H9 (cell line): ENCODE measurements at regions not wholly inside any gene's neighbourhood (a gene's known extent, or its start where the extent isn't known, plus 50 kb on each side); places are given as distances from the start of the nearest gene placed in this dataset.

Source experiments
- DNase-seq: peaks from one replicate; pipeline ENCODE4 v3.0.0-alpha.2; 2017
- H2AFZ ChIP-seq: one replicate; pipeline ENCODE4 v1.6.1; 2013; ENCODE audit warnings: mild to moderate bottlenecking, low read length, control low read depth, moderate library complexity
- H2AK5ac ChIP-seq: 2 replicates; pipeline ENCODE4 v1.6.1; 2013; ENCODE audit warnings: low read length, control low read depth, mixed read lengths; ENCODE audit not compliant: insufficient read length
- H2BK120ac ChIP-seq: one replicate; pipeline ENCODE4 v1.6.1; 2013; ENCODE audit warnings: low read depth, mild to moderate bottlenecking, low read length, control low read depth, inconsistent platforms; ENCODE audit not compliant: poor library complexity, severe bottlenecking
- H2BK12ac ChIP-seq: 2 replicates; pipeline ENCODE4 v1.6.1; 2013; ENCODE audit warnings: low read length, control low read depth, mixed read lengths, low read depth; ENCODE audit not compliant: insufficient read length
- H2BK15ac ChIP-seq: 2 replicates; pipeline ENCODE4 v1.6.1; 2013; ENCODE audit warnings: low read depth, low read length, control low read depth
- H2BK20ac ChIP-seq: one replicate; pipeline ENCODE4 v1.6.1; 2013; ENCODE audit warnings: low read depth, mild to moderate bottlenecking, low read length, control low read depth, inconsistent platforms; ENCODE audit not compliant: poor library complexity, severe bottlenecking
- H2BK5ac ChIP-seq: 2 replicates; pipeline ENCODE4 v1.6.1; 2013; ENCODE audit warnings: low read length, control low read depth, mixed read lengths; ENCODE audit not compliant: insufficient read length
- H3K14ac ChIP-seq: 2 replicates; pipeline ENCODE4 v1.6.1; 2013; ENCODE audit warnings: low read length, control low read depth; ENCODE audit not compliant: insufficient read depth
- H3K18ac ChIP-seq: 2 replicates; pipeline ENCODE4 v1.6.1; 2013; ENCODE audit warnings: low read depth, mild to moderate bottlenecking, mixed read lengths, low read length, control low read depth; ENCODE audit not compliant: insufficient read length
- H3K23ac ChIP-seq: 2 replicates; pipeline ENCODE4 v1.6.1; 2013; ENCODE audit warnings: low read length, control low read depth, mixed read lengths, low read depth; ENCODE audit not compliant: insufficient read length
- H3K23me2 ChIP-seq: 2 replicates; pipeline ENCODE4 v1.6.1; 2013; ENCODE audit warnings: low read depth, mild to moderate bottlenecking, mixed read lengths, low read length, control low read depth; ENCODE audit not compliant: insufficient read length, poor library complexity, severe bottlenecking
- H3K27ac ChIP-seq: 2 replicates; pipeline ENCODE4 v1.5.1; 2013; ENCODE audit warnings: low read length, control low read depth, mixed read lengths, low read depth; ENCODE audit not compliant: insufficient read length
- H3K27me3 ChIP-seq: 2 replicates; pipeline ENCODE4 v1.6.1; 2013; ENCODE audit warnings: low read length, control low read depth, inconsistent platforms; ENCODE audit not compliant: insufficient read depth
- H3K4ac ChIP-seq: 2 replicates; pipeline ENCODE4 v1.6.1; 2013; ENCODE audit warnings: low read depth, mild to moderate bottlenecking, control low read depth, inconsistent platforms, low read length, moderate library complexity
- H3K4me1 ChIP-seq: 2 replicates; pipeline ENCODE4 v1.6.1; 2013; ENCODE audit warnings: low read length, control low read depth, inconsistent platforms; ENCODE audit not compliant: insufficient read depth
- H3K4me2 ChIP-seq: 2 replicates; pipeline ENCODE4 v1.6.1; 2013; ENCODE audit warnings: low read length, control low read depth, mixed read lengths; ENCODE audit not compliant: insufficient read length, insufficient read depth
- H3K56ac ChIP-seq: 2 replicates; pipeline ENCODE4 v1.6.1; 2013; ENCODE audit warnings: low read depth, mild to moderate bottlenecking, mixed read lengths, low read length, control low read depth; ENCODE audit not compliant: insufficient read length
- H3K79me1 ChIP-seq: 2 replicates; pipeline ENCODE4 v1.6.1; 2013; ENCODE audit warnings: low read depth, mild to moderate bottlenecking, moderate library complexity, low read length, control low read depth, inconsistent platforms; ENCODE audit not compliant: insufficient read depth, poor library complexity, severe bottlenecking
- H3K79me2 ChIP-seq: 2 replicates; pipeline ENCODE4 v1.6.1; 2013; ENCODE audit warnings: low read length, control low read depth, inconsistent platforms; ENCODE audit not compliant: insufficient read depth
- H3K9ac ChIP-seq: 2 replicates; pipeline ENCODE4 v1.6.1; 2013; ENCODE audit warnings: low read length, control low read depth, mixed read lengths; ENCODE audit not compliant: insufficient read length; ENCODE audit errors: extremely low read depth
- H3K9me3 ChIP-seq: one replicate; pipeline ENCODE4 v1.6.1; 2013; ENCODE audit warnings: low read depth, low read length, inconsistent platforms; ENCODE audit not compliant: control insufficient read depth
- H3T11ph ChIP-seq: one replicate; pipeline ENCODE4 v1.6.1; 2013; ENCODE audit warnings: mild to moderate bottlenecking, low read length, control low read depth, inconsistent platforms
- H4K20me1 ChIP-seq: one replicate; pipeline ENCODE4 v1.6.1; 2013; ENCODE audit not compliant: control insufficient read depth, insufficient read length, insufficient read depth
- H4K5ac ChIP-seq: 2 replicates; pipeline ENCODE4 v1.6.1; 2013; ENCODE audit warnings: low read depth, mild to moderate bottlenecking, mixed read lengths, low read length, control low read depth; ENCODE audit not compliant: insufficient read length
- H4K8ac ChIP-seq: replicated peaks from 2 replicates; pipeline ENCODE4 v1.6.1; 2013; ENCODE audit warnings: low read length, control low read depth, mixed read lengths, low read depth; ENCODE audit not compliant: insufficient read length
- H4K91ac ChIP-seq: 2 replicates; pipeline ENCODE4 v1.6.1; 2013; ENCODE audit warnings: low read depth, mild to moderate bottlenecking, moderate library complexity, mixed read lengths, low read length, control low read depth; ENCODE audit not compliant: insufficient read length
- H3K27ac Mint-ChIP-seq, 3 experiments: 2 replicates in 2 of 3; 3 replicates in 1 of 3; pipeline ENCODE4 v1.8.0; 2020 to 2021; ENCODE audit warnings: mixed read lengths in 3 of 3, mild to moderate bottlenecking in 1 of 3, moderate library complexity in 1 of 3
- H3K27me3 Mint-ChIP-seq: 2 replicates; pipeline ENCODE4 v1.8.0; 2021; ENCODE audit warnings: low read depth, mild to moderate bottlenecking, moderate library complexity, mixed read lengths
- H3K36me3 Mint-ChIP-seq, 3 experiments: 2 replicates in 2 of 3; 3 replicates in 1 of 3; pipeline ENCODE4 v1.8.0; 2020 to 2021; ENCODE audit warnings: low read depth in 3 of 3, mixed read lengths in 3 of 3; ENCODE audit not compliant: insufficient read depth in 1 of 3
- H3K4me1 Mint-ChIP-seq, 2 experiments: 2 replicates each; pipeline ENCODE4 v1.8.0; 2020; ENCODE audit warnings: mixed read lengths in 2 of 2
- H3K4me3 Mint-ChIP-seq, 2 experiments: 2 replicates in 1 of 2; 3 replicates in 1 of 2; pipeline ENCODE4 v1.8.0; 2020 to 2021; ENCODE audit warnings: mild to moderate bottlenecking in 2 of 2, mixed read lengths in 2 of 2, moderate library complexity in 1 of 2
- H3K9me3 Mint-ChIP-seq, 2 experiments: 2 replicates in 1 of 2; 3 replicates in 1 of 2; pipeline ENCODE4 v1.8.0; 2020; ENCODE audit warnings: mild to moderate bottlenecking in 2 of 2, mixed read lengths in 2 of 2, moderate library complexity in 1 of 2
- WGBS: extraction: QIAGEN DNeasy Blood & Tissue Kit; methylation state at CpG from one replicate; pipeline ENCODE4 v1.1.7; 2013; ENCODE audit warnings: missing lambda C conversion rate, low lambda C conversion rate, mixed read lengths; ENCODE audit not compliant: insufficient read length; ENCODE audit errors: extremely low coverage; 5-methylcytosine and 5-hydroxymethylcytosine counted together
- TF ChIP-seq, protein P1 (sequence below): fragments of 200-600 bp; sonication (generic); conservative IDR thresholded peaks from 3 replicates; pipeline ENCODE4 v1.8.0; 2021; ENCODE audit warnings: antibody characterized with exemption, mild to moderate bottlenecking

DNA sequence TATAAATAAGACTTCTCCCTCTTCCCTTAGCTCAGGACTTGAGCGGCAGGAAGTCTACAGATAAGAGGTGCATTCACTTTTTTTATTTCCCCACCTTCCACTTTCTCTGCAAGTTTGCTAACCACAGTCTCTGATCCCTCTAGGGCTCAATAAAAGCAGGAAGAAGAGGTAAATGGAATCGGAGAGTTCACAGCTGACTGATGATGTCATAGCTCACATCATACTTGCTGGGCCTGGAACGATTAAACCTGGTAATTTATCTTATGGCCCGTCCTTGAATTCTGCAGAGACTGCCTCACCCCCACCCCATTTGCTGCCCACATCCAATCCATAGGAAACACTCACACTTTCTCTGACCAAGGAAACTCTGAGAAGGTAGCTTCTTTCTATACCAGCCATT, 62.9 kb downstream of the DRD1 start:
- H3K4me2 ChIP-seq = no peak overlapping the region
- no peaks in the 10 kb centered on the region for H3K79me2 ChIP-seq
- H2BK15ac ChIP-seq = no peak overlapping the region
- no peaks in the 10 kb centered on the region for H4K20me1 ChIP-seq
- H3K27me3 Mint-ChIP-seq = peaks cover 3% of the 10 kb centered on the region
- no peak overlapping the region for H2BK5ac ChIP-seq
- no peaks in the 10 kb centered on the region for H3K79me1 ChIP-seq
- H3K18ac ChIP-seq = no peak overlapping the region
- H3K27me3 ChIP-seq = no peaks in the 10 kb centered on the region
- H3K4me1 Mint-ChIP-seq = peaks cover 4% of the 10 kb centered on the region in 2 experiments
- no peaks in the 10 kb centered on the region for H3K23me2 ChIP-seq
- no peak for DNase-seq
- H3K4me3 Mint-ChIP-seq = no peak overlapping the region
- no peaks in the 10 kb centered on the region; a peak in 1 of 7 replicates for H3K36me3 Mint-ChIP-seq
- H3K27ac Mint-ChIP-seq = no peak overlapping the region
- H3K14ac ChIP-seq = no peak overlapping the region
- no peak overlapping the region for H3T11ph ChIP-seq
- no peak overlapping the region for H3K9ac ChIP-seq
- TF ChIP-seq, protein P1, sequence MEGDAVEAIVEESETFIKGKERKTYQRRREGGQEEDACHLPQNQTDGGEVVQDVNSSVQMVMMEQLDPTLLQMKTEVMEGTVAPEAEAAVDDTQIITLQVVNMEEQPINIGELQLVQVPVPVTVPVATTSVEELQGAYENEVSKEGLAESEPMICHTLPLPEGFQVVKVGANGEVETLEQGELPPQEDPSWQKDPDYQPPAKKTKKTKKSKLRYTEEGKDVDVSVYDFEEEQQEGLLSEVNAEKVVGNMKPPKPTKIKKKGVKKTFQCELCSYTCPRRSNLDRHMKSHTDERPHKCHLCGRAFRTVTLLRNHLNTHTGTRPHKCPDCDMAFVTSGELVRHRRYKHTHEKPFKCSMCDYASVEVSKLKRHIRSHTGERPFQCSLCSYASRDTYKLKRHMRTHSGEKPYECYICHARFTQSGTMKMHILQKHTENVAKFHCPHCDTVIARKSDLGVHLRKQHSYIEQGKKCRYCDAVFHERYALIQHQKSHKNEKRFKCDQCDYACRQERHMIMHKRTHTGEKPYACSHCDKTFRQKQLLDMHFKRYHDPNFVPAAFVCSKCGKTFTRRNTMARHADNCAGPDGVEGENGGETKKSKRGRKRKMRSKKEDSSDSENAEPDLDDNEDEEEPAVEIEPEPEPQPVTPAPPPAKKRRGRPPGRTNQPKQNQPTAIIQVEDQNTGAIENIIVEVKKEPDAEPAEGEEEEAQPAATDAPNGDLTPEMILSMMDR = no peak
- no peak overlapping the region for H4K91ac ChIP-seq
- H4K5ac ChIP-seq = no peak overlapping the region
- H2AFZ ChIP-seq = no peak overlapping the region
- H4K8ac ChIP-seq = no peak overlapping the region
- H3K56ac ChIP-seq = no peak overlapping the region
- no peak overlapping the region for H2BK120ac ChIP-seq
- no peaks in the 10 kb centered on the region; a peak in 1 of 5 replicates for H3K9me3 Mint-ChIP-seq
- H3K4ac ChIP-seq = no peak overlapping the region
- no peak overlapping the region for H3K23ac ChIP-seq
- H3K9me3 ChIP-seq = no peaks in the 10 kb centered on the region
- no CpG with 5 or more reads among the region's 4 CpGs for WGBS
- H3K4me1 ChIP-seq = no peaks in the 10 kb centered on the region; the same call in 1 of the 2 replicates
- no peak overlapping the region for H2BK12ac ChIP-seq
- H3K27ac ChIP-seq = no peak overlapping the region
- no peak overlapping the region for H2AK5ac ChIP-seq
- H2BK20ac ChIP-seq = no peak overlapping the region
